ENCODE measurements at regions not wholly inside any gene's neighbourhood (a gene's known extent, or its start where the extent isn't known, plus 50 kb on each side); places are given as distances from the start of the nearest gene placed in this dataset.

DNA sequence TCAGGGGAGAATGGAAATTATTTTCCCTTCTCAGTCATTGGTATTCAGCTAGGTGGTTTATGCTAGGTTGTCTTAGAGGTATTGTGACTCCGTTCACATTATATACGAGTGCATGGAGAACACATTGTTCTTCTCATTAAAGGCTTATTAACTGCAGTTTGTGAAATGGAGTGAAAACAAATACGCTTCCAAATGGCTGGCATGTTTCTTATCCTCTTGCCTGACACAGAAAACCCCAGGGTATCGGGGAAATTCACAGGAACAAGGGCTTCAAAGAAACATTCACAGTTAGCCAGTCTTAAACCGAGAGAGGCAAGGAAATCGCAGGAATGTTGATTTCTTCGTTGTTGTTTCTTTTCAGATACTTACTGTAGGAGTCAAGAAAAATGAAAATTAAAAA, 1047.9 kb upstream of the RBFOX1 start:
- no peak for DNase-seq (ENCODE audit: low read depth in 2 of 2)

DNA sequence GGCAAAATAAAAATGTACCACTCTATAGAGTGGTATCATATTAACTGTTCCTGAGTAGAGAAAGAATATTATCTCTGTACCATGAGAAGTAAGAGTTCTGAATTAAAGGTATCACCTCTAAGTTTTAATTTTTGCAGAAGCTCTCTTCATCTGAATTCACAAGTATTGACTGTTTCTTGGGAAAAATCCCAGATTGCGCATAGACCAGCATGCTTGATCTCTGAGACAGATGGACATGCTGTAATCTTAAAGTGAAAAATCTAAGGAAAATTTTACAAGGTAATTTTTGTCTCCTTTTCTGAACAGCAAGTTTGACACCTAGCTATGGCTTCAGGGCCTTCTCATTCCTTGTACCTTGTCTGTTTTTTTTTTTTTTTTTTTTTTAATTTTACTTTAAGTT, 1050.7 kb upstream of the RBFOX1 start:
- DNase-seq (ENCODE audit: low read depth in 2 of 2) = no peak

DNA sequence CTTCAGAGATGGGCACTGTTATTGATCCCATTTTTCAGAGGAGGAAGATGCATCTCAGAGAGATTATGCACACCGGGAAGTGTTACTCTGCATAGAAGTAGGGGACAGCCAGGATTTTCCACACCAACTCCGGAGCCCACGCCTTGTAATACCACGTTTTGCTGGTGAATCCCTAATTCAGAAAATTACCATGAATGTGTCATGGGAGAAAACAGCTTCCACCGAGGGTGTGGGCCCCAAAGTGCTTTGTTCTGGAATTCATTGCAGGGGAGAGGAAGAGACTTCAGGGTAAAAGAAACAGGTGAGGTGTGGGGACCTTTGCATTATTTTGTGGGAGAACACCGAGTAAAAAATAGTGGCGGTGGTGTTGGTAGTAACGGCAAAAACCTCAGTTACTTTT, 1051.4 kb upstream of the RBFOX1 start:
- no peak for DNase-seq (ENCODE audit: low read depth in 2 of 2)

DNA sequence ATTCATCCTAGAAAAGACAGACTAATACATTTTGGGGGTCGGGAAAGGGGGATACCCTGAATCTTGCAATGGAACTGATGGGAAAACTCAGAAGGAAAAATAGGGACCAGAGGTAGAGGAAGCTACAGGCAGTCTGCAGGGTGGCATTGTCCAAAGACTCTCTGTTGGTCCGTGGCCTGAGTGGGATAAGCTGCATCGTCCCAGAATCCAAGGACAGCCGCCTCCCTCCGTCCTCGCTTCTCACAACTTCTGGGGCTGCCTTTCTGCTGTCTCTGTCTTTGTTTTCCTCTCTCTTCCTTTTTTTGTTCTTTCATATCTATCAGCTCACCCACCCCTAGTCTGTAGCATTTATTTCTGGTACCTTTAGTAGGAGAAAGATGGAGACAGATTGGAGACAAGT, 1052.6 kb upstream of the RBFOX1 start:
- DNase-seq (ENCODE audit: low read depth in 2 of 2) = no peak

DNA sequence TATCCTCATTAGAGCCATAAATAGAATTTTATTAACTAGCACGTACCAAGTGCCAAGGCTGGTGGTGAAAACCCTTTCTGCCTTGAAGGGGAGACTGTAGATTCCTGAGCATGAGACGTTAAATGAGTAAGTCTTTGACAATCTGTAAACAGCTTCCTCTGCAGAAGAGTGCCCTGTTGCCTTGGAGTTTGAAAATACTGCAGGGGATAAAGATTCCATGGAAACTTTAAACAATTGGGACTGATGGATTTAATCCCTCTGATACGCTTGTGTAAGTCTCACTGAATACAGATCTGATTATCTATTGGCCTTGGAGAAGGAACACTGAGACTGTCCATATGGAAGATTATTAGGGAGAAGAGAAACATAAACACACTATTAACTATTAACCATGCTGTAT, 1053.4 kb upstream of the RBFOX1 start:
- DNase-seq (ENCODE audit: low read depth in 2 of 2) = no peak

DNA sequence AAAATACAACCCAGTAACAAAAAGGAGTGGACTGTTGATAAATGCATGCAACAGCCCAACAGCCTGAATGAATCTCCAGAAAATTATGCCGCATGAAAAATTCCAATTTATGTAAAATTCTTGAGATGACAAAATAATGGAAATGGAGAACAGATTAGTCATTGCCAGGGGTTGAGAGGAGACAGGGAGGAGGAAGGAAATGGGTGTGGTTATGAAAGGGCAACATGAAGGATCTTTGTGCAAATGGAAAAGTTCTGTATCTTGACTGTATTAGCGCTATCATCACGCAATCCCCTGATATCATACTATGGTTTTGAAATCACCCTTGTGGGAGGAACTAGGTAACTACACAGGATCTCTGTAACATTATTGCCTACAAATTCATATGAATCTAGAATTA, 1058.3 kb upstream of the RBFOX1 start:
- no peak for DNase-seq (ENCODE audit: low read depth in 2 of 2)

DNA sequence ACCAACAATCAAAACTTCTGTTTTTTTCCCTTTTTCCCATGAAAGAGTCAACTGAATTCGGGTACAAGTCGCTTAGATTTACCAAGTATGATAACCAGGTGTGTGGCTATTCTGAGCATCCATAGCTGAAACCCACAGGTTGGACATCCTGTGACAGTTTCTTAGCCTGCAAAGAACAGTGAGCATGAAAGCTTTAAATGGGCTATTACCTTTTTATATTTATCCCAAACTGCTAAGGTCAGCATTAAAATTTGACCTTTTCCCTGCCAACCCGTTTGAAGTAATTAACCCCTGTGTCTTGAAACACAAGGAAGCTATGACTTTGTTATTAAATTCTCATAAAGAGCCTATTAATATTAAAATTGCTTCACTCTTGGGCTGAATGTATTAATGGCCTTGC, 1065.0 kb upstream of the RBFOX1 start:
- DNase-seq (ENCODE audit: low read depth in 2 of 2) = no peak

DNA sequence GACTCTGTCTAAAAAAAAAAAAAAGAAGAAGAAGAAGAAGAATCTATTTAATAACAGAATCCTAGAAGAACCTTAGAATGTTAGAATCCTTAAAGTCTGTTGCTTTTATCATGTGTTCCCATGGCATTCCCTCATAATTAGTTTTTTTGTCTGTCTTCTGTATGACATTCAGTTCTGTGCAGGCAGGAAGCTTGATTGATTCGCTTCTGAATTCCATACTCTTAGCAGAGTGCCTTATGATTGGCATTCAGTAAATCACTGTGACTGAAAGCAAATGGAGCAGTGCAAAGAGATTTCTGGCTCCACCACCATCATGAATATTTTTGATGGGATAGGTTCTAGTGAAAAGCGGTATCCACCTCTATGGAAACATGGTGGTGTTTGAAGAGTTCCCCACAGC, 1065.9 kb upstream of the RBFOX1 start:
- DNase-seq (ENCODE audit: low read depth in 2 of 2) = no peak

DNA sequence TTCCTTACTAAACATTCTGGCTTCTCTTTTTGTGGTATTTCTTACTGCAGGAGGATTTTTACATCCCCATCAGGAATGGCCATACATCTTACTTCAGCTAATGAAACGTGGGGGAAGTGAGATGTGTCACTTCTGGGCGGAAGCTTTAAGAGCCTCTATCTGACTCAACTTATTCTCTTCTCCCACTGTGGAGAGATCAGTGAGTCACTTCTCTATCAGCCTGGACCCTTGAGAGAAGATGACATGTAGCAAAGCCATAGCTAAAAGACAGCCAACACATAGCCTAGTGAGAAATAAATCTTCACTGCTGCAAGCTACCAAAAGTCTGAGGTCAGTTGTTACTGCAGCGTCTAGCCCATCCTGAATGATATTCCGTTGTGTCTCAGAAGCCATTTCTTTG, 1066.7 kb upstream of the RBFOX1 start:
- DNase-seq (ENCODE audit: low read depth in 2 of 2) = no peak

DNA sequence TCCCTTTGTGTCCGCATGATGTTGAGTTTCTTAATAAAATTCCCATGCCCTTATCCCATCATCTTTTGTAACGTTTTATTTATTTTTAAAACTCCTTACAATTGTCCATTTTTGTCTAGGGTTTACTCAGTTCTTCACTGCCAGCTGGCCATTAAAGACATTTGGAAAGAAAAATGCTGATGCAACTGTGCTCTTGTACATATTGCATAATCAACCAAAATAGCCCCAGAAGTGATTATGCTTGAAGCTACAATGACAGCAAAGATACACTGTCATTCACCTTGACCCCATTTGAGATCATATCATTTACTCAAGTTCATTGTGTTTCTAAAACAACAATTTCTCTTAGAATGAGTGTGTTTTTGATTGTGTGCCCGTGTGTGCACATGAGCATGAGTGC, 1074.6 kb upstream of the RBFOX1 start:
- no peak for DNase-seq (ENCODE audit: low read depth in 2 of 2)

DNA sequence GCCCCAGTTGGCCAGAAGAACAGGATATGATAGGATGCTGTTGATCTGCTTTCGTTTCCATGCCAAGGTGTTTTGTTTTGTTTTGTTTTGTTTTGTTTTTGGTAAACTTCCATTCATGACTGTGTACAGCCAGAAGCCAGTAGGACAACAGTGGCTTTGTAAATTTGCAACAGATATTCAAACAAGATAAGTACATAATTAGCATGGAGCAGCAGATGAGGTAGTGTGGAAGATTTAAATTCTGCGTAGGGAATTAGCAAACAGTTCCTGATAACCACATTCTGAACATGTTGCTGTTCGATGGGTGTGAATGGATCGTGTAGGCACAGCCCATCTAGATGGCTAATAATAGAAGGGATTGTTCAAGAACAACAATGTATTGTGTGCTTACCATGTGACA, 1080.1 kb upstream of the RBFOX1 start:
- DNase-seq (ENCODE audit: low read depth in 2 of 2) = no peak

DNA sequence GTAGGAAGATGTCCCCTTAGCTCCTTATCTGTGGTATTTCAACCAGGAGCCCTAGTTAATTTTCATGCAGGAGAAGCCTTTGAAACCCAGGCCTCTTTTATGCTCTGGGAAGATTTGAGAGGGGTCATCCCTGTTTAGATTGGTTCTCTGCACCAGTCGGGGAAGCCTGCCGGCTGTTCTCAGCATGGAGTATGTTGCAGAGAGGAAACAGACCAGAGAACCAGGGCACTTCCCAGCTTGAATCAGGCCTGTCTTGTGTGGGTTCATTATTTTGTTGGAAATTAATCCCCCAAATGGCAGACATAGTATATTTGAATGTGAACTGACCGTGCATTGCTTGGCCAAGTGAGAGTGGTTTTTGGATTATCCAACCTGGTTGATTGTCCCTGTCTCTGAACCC, 1082.1 kb upstream of the RBFOX1 start:
- no peak for DNase-seq (ENCODE audit: low read depth in 2 of 2)

DNA sequence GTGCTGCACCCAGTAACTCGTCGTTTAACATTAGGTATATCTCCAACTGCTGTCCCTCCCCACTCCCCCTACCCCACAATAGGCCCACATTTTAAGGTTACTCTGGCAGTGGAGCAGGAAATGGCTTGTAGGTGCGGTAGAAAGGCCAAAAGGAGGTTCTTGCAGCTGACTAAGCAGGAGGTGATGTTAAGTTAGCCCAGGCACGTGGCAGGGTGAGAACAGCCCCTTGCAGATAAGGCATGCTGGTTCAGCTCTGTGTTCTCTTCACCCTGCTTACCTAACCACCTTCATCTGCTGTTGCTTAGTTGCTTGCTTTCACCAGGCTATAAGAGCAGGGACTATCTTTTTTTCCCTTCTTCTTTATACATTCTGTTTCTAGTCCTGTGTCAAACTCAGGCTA, 1082.8 kb upstream of the RBFOX1 start:
- DNase-seq (ENCODE audit: low read depth in 2 of 2) = no peak

DNA sequence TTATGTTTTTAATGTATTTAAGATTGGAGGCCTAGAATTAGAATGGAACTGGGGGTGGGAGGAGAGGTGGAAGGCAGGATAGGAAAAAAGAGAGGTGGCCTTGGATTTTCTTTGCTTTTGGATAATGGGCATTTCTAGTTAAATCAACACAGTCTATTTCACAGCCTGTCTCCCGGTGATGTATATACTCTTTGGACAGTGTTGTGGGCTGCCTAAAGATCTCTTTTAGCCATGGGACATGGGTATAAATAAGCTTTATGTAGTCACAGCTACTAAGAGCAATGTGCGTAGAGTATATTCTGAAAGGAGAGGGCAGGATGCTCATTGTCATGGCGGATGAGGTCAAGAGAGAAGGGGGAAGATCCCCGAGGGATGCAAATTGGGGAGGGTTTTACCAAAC, 1084.4 kb upstream of the RBFOX1 start:
- DNase-seq (ENCODE audit: low read depth in 2 of 2) = no peak

DNA sequence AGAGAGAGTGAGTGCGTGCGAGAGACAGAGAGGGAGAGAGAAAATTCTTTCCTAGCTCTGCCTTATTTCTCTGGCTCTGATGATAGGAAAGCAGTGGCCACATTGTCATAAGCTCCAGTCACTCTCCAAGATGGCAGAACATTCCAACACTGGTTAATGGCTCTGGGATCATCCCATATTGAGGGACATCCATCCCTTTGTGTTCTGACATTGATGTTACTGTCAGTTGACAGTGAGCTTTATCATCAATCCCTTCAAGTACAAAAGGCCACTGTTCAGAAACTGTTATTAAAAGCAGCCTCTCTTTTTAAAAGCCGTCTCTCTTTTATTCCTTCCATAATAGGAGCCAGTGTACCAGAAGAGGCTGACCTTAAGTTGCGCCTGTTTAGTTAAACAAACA, 1084.9 kb upstream of the RBFOX1 start:
- DNase-seq (ENCODE audit: low read depth in 2 of 2) = no peak

DNA sequence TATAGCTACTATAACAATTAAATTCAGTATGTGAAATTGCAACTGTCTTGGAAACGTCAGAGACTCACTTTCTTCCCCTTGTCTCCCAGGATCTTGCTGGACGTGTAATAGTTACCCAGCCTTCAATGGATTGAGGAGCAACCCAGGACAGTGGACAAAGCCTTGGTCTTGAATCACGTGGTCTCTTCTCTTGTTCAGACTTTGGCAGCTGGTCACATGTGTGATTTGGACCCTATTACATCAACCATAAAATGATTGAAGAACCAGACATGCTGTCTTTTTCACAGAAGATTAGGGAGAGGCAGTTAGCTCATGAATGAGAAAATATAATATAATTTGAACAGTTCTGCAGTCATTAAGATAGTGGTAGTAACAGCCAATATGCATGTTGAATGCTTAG, 1085.5 kb upstream of the RBFOX1 start:
- DNase-seq (ENCODE audit: low read depth in 2 of 2) = no peak

DNA sequence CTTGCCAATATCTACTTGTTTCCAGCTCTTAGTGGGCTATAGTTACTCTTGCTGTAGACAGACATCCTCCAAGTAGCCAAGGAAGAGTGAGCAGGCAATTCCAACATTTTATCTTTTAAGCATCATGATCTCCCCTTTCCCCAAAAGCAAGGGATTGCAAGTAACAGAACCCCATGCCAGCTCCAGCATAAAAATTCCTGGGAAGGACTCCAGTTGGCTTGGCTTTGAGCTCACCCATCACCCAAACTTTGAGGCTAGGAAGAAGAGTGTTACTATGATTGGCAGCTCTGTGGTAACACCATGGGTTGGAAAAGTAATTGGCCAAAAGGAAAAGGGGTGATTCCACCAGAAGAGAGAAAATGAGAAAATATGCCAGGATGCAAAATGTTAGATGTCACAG, 1086.4 kb upstream of the RBFOX1 start:
- DNase-seq (ENCODE audit: low read depth in 2 of 2) = no peak

DNA sequence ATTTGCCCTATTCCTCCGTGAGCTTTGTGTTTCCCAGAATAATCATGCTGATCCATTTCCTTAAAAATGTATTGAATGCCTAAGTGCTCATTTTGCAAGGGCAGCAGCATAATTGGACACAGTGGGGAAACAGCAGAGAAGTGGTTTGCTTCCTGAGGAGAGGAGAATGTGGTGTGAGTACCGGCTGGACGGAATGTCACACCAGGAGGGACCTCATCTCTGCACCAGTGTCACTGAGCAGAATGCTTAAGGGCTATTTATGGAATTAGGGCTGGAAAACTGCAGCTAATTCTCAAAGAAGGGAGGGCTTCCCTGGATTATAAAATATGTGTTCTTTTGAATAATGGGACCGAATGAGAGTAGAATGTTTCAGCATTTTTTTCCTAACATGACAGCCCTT, 1100.6 kb upstream of the RBFOX1 start:
- DNase-seq (ENCODE audit: low read depth in 2 of 2) = no peak

DNA sequence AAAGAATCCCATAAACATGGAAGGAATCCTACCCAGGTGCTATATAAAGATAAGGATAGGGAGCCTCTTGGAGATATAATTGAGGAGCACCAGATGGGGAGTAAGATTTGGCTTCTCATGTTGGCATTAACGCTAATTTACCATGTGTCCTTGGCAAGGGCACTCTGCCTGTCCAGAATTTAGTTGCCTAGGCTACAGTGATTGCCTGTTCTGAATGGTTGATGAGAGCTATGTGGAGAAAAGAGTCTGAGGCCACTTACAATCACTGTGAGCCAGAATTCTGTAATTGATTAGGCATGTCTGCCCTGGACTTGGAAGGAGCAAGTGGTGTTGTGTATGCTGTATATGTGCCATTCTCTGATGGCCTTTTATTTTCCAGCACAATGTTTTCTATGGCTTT, 1101.2 kb upstream of the RBFOX1 start:
- no peak for DNase-seq (ENCODE audit: low read depth in 2 of 2)

DNA sequence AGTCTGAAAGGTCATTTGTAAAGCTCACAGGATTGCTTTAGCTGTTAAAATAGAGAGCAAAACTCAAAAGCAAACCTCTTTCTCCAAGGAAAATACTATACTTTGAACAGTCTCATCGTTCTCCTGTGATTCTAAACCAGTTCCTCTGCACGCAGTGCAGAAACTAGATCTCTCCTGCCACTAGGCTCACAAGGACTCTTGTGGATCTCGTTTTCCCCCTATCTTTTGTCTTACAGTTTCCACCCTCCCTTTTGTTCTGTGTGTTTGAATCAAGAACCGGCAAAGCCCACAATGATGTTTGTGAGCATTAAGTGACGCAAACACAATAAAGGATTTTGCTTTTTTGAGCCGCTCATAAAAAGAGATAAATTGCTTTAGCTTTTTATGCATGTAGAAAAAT, 1103.5 kb upstream of the RBFOX1 start:
- no peak for DNase-seq (ENCODE audit: low read depth in 2 of 2)

DNA sequence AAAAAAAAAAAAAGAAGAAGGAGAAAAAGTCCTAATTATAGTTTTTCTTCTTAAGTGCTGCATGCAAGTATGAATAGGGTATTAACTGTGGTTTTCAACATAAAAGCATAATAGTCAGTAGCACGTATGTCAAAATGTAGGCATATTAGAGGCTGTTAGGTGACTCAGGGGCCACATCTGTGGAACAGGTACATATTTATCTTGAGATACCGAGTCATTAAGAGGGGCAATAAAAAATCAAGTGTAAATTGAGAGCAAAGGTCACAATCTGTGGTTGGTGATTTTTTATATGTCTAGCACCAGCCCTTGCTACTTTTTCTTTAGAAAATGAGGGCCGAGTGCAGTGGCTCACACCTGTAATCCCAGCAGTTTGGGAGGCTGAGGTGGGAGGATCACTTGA, 1113.8 kb upstream of the RBFOX1 start:
- no peak for DNase-seq (ENCODE audit: low read depth in 2 of 2)

DNA sequence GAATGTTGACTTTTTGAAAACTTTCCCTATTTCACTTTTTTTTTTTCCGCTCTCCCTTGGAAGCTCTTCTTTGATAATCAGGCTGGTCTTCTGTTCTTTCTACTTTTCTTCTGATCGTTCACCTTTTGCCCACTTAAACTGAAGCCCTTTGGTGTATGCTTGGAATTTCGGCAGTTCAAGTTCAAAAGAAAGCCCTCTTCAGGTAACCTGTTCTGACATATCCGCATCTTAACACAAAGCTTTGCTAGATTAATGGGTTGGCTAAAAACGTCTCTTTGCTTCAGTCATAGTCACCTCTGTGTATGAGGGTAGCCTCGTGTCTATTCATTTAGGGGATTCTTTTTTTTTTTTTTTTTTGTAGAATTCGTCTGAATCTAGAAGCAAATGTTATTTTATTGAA, 1115.8 kb upstream of the RBFOX1 start:
- no peak for DNase-seq (ENCODE audit: low read depth in 2 of 2)

DNA sequence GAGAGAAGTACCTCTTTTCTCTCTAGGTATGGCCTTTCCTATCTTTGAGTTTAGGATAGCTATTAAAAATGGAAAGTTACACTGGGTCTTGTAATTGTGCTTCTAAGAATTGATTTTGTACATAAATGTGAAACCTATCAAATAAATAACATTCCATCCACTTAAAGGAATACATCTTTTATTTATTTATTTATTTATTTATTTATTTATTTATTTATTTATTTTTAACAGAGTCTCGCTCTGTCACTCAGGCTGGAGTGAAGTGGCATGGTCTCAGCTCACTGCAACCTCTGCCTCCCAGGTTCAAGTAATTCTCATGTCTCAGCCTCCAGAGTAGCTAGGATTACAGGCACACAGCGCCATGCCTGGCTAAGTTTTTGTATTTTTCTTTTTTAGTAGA, 1114.0 kb upstream of the EEF2KMT start:
- DNase-seq (ENCODE audit: low read depth in 2 of 2) = no peak

DNA sequence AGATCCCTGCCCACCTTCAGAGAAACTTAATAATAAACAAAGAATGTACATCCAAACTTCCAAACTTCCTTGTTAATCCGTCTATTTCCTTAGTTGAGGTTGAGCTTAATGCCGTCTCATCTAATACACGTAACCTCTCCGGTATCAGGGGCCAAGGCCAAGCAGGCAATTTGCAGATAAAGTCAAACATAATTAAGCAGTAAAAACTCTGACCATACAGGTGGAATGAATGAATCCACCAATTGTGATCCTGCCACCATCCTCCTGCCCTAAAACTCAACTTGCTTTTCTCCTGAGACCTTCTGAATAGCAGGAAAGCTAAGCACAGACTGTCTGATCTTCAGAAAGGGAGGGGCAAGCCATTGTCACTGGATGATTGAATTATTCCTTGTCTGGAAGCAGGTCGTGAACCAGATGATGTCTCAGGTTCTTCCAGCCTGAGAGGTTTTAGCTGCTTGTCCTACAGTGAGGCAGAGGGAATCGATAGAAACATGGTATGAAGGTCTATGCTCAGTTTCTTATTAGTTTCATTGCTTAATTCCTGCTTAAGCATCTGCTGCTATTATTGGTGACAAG, 1111.8 kb upstream of the EEF2KMT start:
- DNase-seq (ENCODE audit: low read depth in 2 of 2) = no peak

DNA sequence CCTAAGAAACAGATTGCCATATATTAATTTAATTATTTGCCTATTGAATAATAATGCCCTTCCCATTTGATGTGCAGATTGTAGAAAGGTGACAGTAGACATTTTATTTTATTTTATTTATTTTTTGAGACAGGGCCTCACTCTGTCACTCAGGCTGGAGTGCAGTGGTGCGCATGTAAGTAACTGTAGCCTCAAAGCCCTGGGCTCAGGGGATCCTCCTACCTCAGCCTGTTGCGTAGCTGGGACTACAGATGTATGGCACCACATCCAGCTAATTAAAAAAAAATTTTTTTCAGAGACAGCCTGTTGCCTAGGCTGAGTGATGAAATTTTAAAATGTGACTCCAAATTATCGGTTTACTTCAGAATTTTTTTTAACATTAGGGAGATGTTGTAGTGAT, 1110.0 kb upstream of the EEF2KMT start:
- no peak for DNase-seq (ENCODE audit: low read depth in 2 of 2)

All from stimulated activated CD8-positive, alpha-beta memory T cell treated with anti-CD3 and anti-CD28 coated beads, Interleukin-15, amount 100 ng/mL, for 4 hours (primary cell).